ENCODE measurements at regions not wholly inside any gene's neighbourhood (a gene's known extent, or its start where the extent isn't known, plus 50 kb on each side); places are given as distances from the start of the nearest gene placed in this dataset.

DNA sequence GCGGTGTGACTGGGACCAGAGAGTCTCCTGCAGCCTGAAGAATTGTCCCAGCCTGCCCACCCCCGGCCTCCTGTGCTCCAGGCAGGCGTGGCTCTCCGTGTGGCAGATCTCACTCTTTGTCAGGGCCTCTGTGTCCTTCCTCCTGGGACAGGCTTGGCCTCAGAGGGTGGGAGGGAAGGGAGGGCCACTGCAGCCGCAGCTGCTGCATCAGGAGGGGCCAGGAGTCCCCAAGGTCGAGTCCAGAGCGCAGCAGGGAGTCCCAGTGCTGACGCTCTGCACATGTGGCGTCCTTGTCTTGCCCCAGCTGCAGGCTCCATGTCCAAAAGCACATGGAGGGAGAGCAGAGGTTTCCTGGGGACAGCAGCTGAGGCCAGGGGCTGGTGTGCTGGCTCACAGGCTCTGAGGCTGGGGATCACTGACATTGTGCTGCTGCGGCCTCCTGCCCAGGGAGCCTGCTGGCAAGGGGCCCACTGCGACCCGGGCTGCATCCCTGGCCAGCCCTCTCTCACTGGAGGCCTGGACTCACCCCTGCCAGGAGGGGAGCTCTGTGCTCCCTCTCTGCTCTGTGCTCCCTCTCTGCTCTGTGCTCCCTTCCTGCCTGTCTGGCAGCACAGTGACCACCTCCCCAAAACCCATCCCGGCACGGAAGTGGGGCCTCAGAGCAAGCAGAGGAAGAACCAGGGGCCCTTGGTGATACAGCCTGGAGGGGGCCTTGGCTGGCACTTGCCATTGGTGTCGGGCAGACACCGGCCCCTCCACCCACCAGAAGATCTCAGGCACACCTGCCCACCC lies 114.6 kb upstream of the RET start:
- 16% methylated on average over 4 of the region's 16 CpGs; no CpG with 5 or more reads in 1 of the 2 experiments for WGBS, 2 experiments (ENCODE audit: extremely low coverage in 2 of 2, insufficient read length in 1 of 2)
- DNase-seq (no peak), ATAC-seq (ENCODE audit: low read depth) (no peak)
- H3K4me3 ChIP-seq (ENCODE audit: insufficient read depth, low read depth, low read length): no peak overlapping the region
- H4K20me1 ChIP-seq (ENCODE audit: insufficient read depth, low read length): no peaks in the 10 kb centered on the region
- no peak overlapping the region for H2BK20ac ChIP-seq (ENCODE audit: low read depth, low read length)
- no peak overlapping the region for H3K27ac ChIP-seq (ENCODE audit: insufficient read depth, low read length)
- H3K56ac ChIP-seq (ENCODE audit: extremely low read depth, insufficient read depth, low read length): no peak overlapping the region
- no peak overlapping the region for H4K91ac ChIP-seq (ENCODE audit: insufficient read depth, low read depth, low read length)
- no peak overlapping the region for H3K14ac ChIP-seq (replicated peaks; ENCODE audit: low read depth, low read length)
- no peak overlapping the region for H2AK9ac ChIP-seq (replicated peaks; ENCODE audit: low read depth, low read length, poor library complexity)
- no peak overlapping the region for H3K23ac ChIP-seq (ENCODE audit: low read depth, low read length)
- in situ Hi-C loops (cut with MboI; ENCODE audit: low sequenced_read_pairs): no loop called here
- no peak overlapping the region for H2BK5ac ChIP-seq (ENCODE audit: low read depth, low read length, poor library complexity, severe bottlenecking)
- intact Hi-C loops (cut with micrococcal nuclease): no loop called here
- no peak overlapping the region for H3K18ac ChIP-seq (ENCODE audit: low read depth, low read length)
- ChIA-PET POLR2A (ENCODE audit: unreplicated experiment) (no interaction called here), CTCF (no interaction called here)
- no peak overlapping the region for H2BK120ac ChIP-seq (ENCODE audit: low read depth, low read length)
- H3K79me1 ChIP-seq (ENCODE audit: low read depth in 1 of 2, low read length in 2 of 2): no peaks in the 10 kb centered on the region
- H4K5ac ChIP-seq (ENCODE audit: low read depth, low read length): no peak overlapping the region
- H3K9ac ChIP-seq (ENCODE audit: low read depth, low read length): no peak overlapping the region
- no peak overlapping the region for H2AK5ac ChIP-seq (ENCODE audit: low read depth, low read length)
- H3K4ac ChIP-seq (ENCODE audit: low read depth, low read length): no peak overlapping the region
- peaks cover 1% of the 10 kb centered on the region; the same call in 1 of the 2 replicates for H3K27me3 ChIP-seq (ENCODE audit: control insufficient read depth, insufficient read depth, low read length)
- TF ChIP-seq MXI1 (IDR thresholded peaks at IDR 0.05; ENCODE audit: borderline replicate concordance, low read depth, low read length): no peak
- TF ChIP-seq, protein P1, sequence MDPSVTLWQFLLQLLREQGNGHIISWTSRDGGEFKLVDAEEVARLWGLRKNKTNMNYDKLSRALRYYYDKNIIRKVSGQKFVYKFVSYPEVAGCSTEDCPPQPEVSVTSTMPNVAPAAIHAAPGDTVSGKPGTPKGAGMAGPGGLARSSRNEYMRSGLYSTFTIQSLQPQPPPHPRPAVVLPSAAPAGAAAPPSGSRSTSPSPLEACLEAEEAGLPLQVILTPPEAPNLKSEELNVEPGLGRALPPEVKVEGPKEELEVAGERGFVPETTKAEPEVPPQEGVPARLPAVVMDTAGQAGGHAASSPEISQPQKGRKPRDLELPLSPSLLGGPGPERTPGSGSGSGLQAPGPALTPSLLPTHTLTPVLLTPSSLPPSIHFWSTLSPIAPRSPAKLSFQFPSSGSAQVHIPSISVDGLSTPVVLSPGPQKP (IDR thresholded peaks at IDR 0.05; ENCODE audit: borderline replicate concordance, low read depth, low read length): no peak
- TF ChIP-seq BHLHE40 (IDR thresholded peaks at IDR 0.05; ENCODE audit: low read depth, low read length): no peak
- TF ChIP-seq NFE2L2 (IDR thresholded peaks at IDR 0.05; ENCODE audit: low read depth, low read length): no peak
- no peak for TF ChIP-seq MAZ (IDR thresholded peaks at IDR 0.05; ENCODE audit: borderline replicate concordance, low read depth, low read length)
- TF ChIP-seq, protein P2, sequence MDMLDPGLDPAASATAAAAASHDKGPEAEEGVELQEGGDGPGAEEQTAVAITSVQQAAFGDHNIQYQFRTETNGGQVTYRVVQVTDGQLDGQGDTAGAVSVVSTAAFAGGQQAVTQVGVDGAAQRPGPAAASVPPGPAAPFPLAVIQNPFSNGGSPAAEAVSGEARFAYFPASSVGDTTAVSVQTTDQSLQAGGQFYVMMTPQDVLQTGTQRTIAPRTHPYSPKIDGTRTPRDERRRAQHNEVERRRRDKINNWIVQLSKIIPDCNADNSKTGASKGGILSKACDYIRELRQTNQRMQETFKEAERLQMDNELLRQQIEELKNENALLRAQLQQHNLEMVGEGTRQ (IDR thresholded peaks at IDR 0.05; ENCODE audit: low read depth, low read length): no peak
- TF ChIP-seq RCOR1 (IDR thresholded peaks at IDR 0.05; ENCODE audit: insufficient replicate concordance, low read length): no peak
- no peak for TF ChIP-seq MAFK (IDR thresholded peaks at IDR 0.05; ENCODE audit: low read depth, low read length)
- TF ChIP-seq CEBPB (IDR thresholded peaks at IDR 0.05; ENCODE audit: low read depth, low read length): no peak
- no peak for TF ChIP-seq CHD1 (IDR thresholded peaks at IDR 0.05; ENCODE audit: low read depth, low read length)
- no peak for TF ChIP-seq RAD21 (IDR thresholded peaks at IDR 0.05; ENCODE audit: low read length)
- no peak overlapping the region for H2AFZ ChIP-seq (replicated peaks; ENCODE audit: low read length, poor library complexity)
- H4K8ac ChIP-seq (ENCODE audit: low read depth in 2 of 2, low read length in 2 of 2): no peak overlapping the region
- no peaks in the 10 kb centered on the region for H3K9me1 ChIP-seq (ENCODE audit: insufficient read depth, low read length)
- BruUV-seq (replicated peaks): no TSS peak
- H3K36me3 ChIP-seq (ENCODE audit: control insufficient read depth, insufficient read depth, low read length): no peaks in the 10 kb centered on the region
- no peak overlapping the region for H3K4me2 ChIP-seq (ENCODE audit: low read depth, low read length)
- no peaks in the 10 kb centered on the region for H3K4me1 ChIP-seq (ENCODE audit: control insufficient read depth, insufficient read depth, low read length)
- dilution Hi-C loops (cut with HindIII; ENCODE audit: low sequenced_read_pairs, unreplicated experiment): no loop called here
- no peak overlapping the region for H2BK15ac ChIP-seq (ENCODE audit: low read depth, low read length)
- H3K9me3 ChIP-seq (ENCODE audit: control insufficient read depth, insufficient read depth, low read length): no peaks in the 10 kb centered on the region

Measured in IMR-90 (cell line).